B cell (primary cell): ENCODE measurements at regions not wholly inside any gene's neighbourhood (a gene's known extent, or its start where the extent isn't known, plus 50 kb on each side); places are given as distances from the start of the nearest gene placed in this dataset.

Experiments
- ATAC-seq: fragments of 200-7000 bp; cut with Tn5 transposase; one replicate; pipeline ENCODE4 v1.10.0; 2021; ENCODE audit warnings: low read depth, mild to moderate bottlenecking, moderate number of reproducible peaks, moderate library complexity
- CTCF ChIA-PET: fragments of 350-600 bp; sonication (Branson Sonifier 250); formaldehyde crosslinking; loops from one replicate; lab custom pipeline; 2021; ENCODE audit warnings: antibody characterized with exemption, inconsistent platforms; lab: Charles Lee
- POLR2A ChIA-PET: fragments of 350-600 bp; sonication (Branson Sonifier 250); formaldehyde crosslinking; loops from one replicate; lab custom pipeline; 2021; ENCODE audit warnings: antibody characterized with exemption; lab: Charles Lee
- DNase-seq: peaks from one replicate; pipeline ENCODE4 v3.0.0; 2013
- H2AFZ ChIP-seq: 2 replicates; pipeline ENCODE4 v1.6.1; 2012; ENCODE audit warnings: mild to moderate bottlenecking, low read depth, low read length; ENCODE audit not compliant: insufficient read depth, poor library complexity, severe bottlenecking
- H3K27ac ChIP-seq, 2 donors: 1 replicate in 1 of 2; 2 replicates in 1 of 2; pipeline ENCODE4 v1.5.1; 2012 to 2013; ENCODE audit warnings: low read length in 2 of 2, mild to moderate bottlenecking in 2 of 2, moderate library complexity in 1 of 2
- H3K27me3 ChIP-seq, 4 experiments: fragments of 200-600 bp in 1 of 4; sonication (generic) in 1 of 4; replicated peaks in 1 of 4; 1 replicate in 2 of 4; 2 replicates in 2 of 4; pipeline versions ENCODE4 v1.6.1 to v1.7.0; 2013 to 2016; ENCODE audit warnings: low read length in 3 of 4, mild to moderate bottlenecking in 2 of 4, mixed read lengths in 1 of 4, moderate library complexity in 1 of 4; ENCODE audit not compliant: insufficient read depth in 4 of 4, control insufficient read depth in 3 of 4; ENCODE audit errors: control extremely low read depth in 1 of 4
- H3K36me3 ChIP-seq, 2 experiments: replicated peaks in 1 of 2; 1 replicate in 1 of 2; 2 replicates in 1 of 2; pipeline versions ENCODE4 v1.6.1 to v1.7.1; 2013; ENCODE audit warnings: low read length in 1 of 2; ENCODE audit not compliant: insufficient read depth in 2 of 2, control insufficient read depth in 1 of 2; ENCODE audit errors: control extremely low read depth in 1 of 2, extremely low read depth in 1 of 2
- H3K4me1 ChIP-seq, 2 donors: fragments of 200-600 bp in 1 of 2; sonication (generic) in 1 of 2; 1 replicate in 1 of 2; 2 replicates in 1 of 2; pipeline versions ENCODE4 v1.5.1 to v1.6.1; 2013 to 2017; ENCODE audit warnings: low read length in 2 of 2; ENCODE audit not compliant: control insufficient read depth in 2 of 2, insufficient read depth in 2 of 2
- H3K4me2 ChIP-seq: replicated peaks from 2 replicates; pipeline ENCODE3; 2012; ENCODE audit warnings: mild to moderate bottlenecking, low read depth, low read length; ENCODE audit not compliant: poor library complexity, severe bottlenecking
- H3K4me3 ChIP-seq, 5 experiments: fragments of 200-600 bp in 1 of 5; sonication (generic) in 1 of 5; 1 replicate in 3 of 5; 2 replicates in 2 of 5; pipeline versions ENCODE4 v1.5.1 to v1.7.0; 2011 to 2016; ENCODE audit warnings: low read length in 4 of 5, mild to moderate bottlenecking in 4 of 5, low read depth in 2 of 5, control low read depth in 1 of 5, moderate library complexity in 1 of 5; ENCODE audit not compliant: insufficient read depth in 1 of 5; ENCODE audit errors: control extremely low read depth in 1 of 5, extremely low read depth in 1 of 5
- H3K79me2 ChIP-seq: fragments of 200-600 bp; sonication (generic); one replicate; pipeline ENCODE4 v1.6.0; 2016; ENCODE audit warnings: low read length; ENCODE audit not compliant: control insufficient read depth, insufficient read depth
- H3K9ac ChIP-seq: fragments of 200-600 bp; sonication (generic); 2 replicates; pipeline ENCODE4 v1.6.1; 2017; ENCODE audit warnings: mild to moderate bottlenecking, low read length, moderate library complexity
- H3K9me3 ChIP-seq, 3 donors: one replicate each; pipeline versions ENCODE4 v1.6.1 to v1.7.1; 2013; ENCODE audit warnings: low read length in 2 of 3; ENCODE audit not compliant: control insufficient read depth in 2 of 3, insufficient read depth in 1 of 3; ENCODE audit errors: control extremely low read depth in 1 of 3
- H4K20me1 ChIP-seq: 2 replicates; pipeline ENCODE4 v1.6.0; 2012; ENCODE audit warnings: mild to moderate bottlenecking, low read length; ENCODE audit not compliant: insufficient read depth, control insufficient read depth, poor library complexity, severe bottlenecking
- H3K27ac Mint-ChIP-seq: one replicate; pipeline ENCODE4 v1.8.0; 2021; ENCODE audit warnings: mixed read lengths
- H3K27me3 Mint-ChIP-seq: one replicate; pipeline ENCODE4 v1.8.0; 2021; ENCODE audit warnings: mixed read lengths
- H3K4me1 Mint-ChIP-seq: one replicate; pipeline ENCODE4 v1.8.0; 2021; ENCODE audit warnings: mixed read lengths
- H3K4me3 Mint-ChIP-seq: one replicate; pipeline ENCODE4 v1.8.0; 2021; ENCODE audit warnings: mixed read lengths
- H3K9me3 Mint-ChIP-seq: one replicate; pipeline ENCODE4 v1.8.0; 2022; ENCODE audit warnings: mixed read lengths; ENCODE audit not compliant: insufficient read depth
- CTCF ChIP-seq: fragments of 200-600 bp; IDR thresholded peaks from one replicate; pipeline ENCODE4 v1.8.0; 2022; ENCODE audit warnings: antibody characterized with exemption, mild to moderate bottlenecking
- EZH2 ChIP-seq: IDR thresholded peaks from 2 replicates; pipeline ENCODE4 v1.6.1; 2012; ENCODE audit warnings: borderline replicate concordance, low read depth, mild to moderate bottlenecking, moderate library complexity, low read length; ENCODE audit not compliant: insufficient read depth, poor library complexity, severe bottlenecking
- WGBS: methylation state at CpG from one replicate; pipeline ENCODE4 v1.1.5; 2013; ENCODE audit warnings: missing lambda C conversion rate; ENCODE audit not compliant: insufficient coverage; 5-methylcytosine and 5-hydroxymethylcytosine counted together
- intact Hi-C: fragments of 100-400 bp; cut with micrococcal nuclease; formaldehyde crosslinking; loops from one replicate; pipeline ENCODE4 v1.10.0; 2022

DNA sequence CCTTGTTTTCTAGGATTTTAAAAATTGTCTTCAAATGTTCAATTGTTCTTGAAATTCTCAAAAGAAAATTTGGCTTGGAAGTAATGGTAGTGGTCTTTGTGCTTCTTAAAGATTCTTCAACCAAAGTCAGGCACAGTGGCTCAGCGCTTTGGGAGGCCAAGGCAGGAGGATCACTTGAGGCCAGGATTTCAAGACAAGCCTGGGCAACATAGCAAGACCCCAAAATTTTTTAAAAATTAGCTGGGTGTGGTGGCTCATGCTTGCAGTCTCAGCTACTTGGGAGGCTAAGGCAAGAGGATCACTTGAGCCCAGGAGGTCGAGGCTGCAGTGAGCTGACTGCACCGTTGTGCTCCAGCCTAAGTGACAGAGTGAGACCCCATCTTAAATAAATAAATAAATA lies 153.5 kb upstream of the ZNF507 start:
- Histone ChIP-seq H3K36me3 (no peaks in the 10 kb centered on the region), H3K27ac (no peak overlapping the region), H3K9ac (no peak overlapping the region), H3K79me2 (no peaks in the 10 kb centered on the region), H3K9me3 (peaks cover 0 to 22% (median 0%) of the 10 kb centered on the region in 3 donors), H3K4me1 (no peaks in the 10 kb centered on the region), H2AFZ (no peak overlapping the region), H3K4me3 (no peak overlapping the region), H4K20me1 (no peaks in the 10 kb centered on the region), H3K4me2 (no peak overlapping the region), H3K27me3 (no peaks in the 10 kb centered on the region)
- TF ChIP-seq CTCF: no peak
- TF ChIP-seq EZH2: no peak
- CTCF ChIA-PET: interaction anchor here (1.2 kb wide), 1 partner anchor 32 kb away, joined by 3 read pairs; no protein-coding TSS in a partner anchor
- Mint-ChIP-seq H3K9me3 (peaks cover 10% of the 10 kb centered on the region), H3K27ac (no peak overlapping the region), H3K4me1 (no peaks in the 10 kb centered on the region), H3K4me3 (no peak overlapping the region), H3K27me3 (peaks cover 4% of the 10 kb centered on the region)
- 100% methylated on average over 1 of the region's 3 CpGs for WGBS
- POLR2A ChIA-PET: no interaction called here
- intact Hi-C loops: no loop called here
- no peak for DNase-seq
- no peak for ATAC-seq

- Mint-ChIP-seq H3K4me1 (no peaks in the 10 kb centered on the region), H3K4me3 (no peak overlapping the region), H3K27me3 (no peaks in the 10 kb centered on the region), H3K9me3 (peaks cover 7% of the 10 kb centered on the region), H3K27ac (no peak overlapping the region)
- CTCF ChIA-PET: no interaction called here
- ATAC-seq: no peak
- no peak for DNase-seq
- peaks cover 0 to 32% (median 0%) of the 10 kb centered on the region in 3 donors for H3K9me3 ChIP-seq
- no peaks in the 10 kb centered on the region for H3K36me3 ChIP-seq
- TF ChIP-seq EZH2 (no peak), CTCF (no peak)
- intact Hi-C loops: no loop called here
- H3K4me2 ChIP-seq: no peak overlapping the region
- H2AFZ ChIP-seq: no peak overlapping the region
- POLR2A ChIA-PET: no interaction called here
- no peak overlapping the region for H3K9ac ChIP-seq
- H3K27me3 ChIP-seq: no peaks in the 10 kb centered on the region
- no peak overlapping the region for H3K27ac ChIP-seq
- H3K4me3 ChIP-seq: no peak overlapping the region
- 94% methylated on average over 12 of the region's 13 CpGs for WGBS
- no peaks in the 10 kb centered on the region for H3K4me1 ChIP-seq
- H3K79me2 ChIP-seq: no peaks in the 10 kb centered on the region
- H4K20me1 ChIP-seq: no peaks in the 10 kb centered on the region
Observed at GRCh38 chr19:32195706-32196610, 149.5 kb upstream of the ZNF507 start.
